A673 (cell line): ENCODE measurements at regions not wholly inside any gene's neighbourhood (a gene's known extent, or its start where the extent isn't known, plus 50 kb on each side); places are given as distances from the start of the nearest gene placed in this dataset.

ENCODE experiments used
- BruUV-seq: library from RNA; stranded (reverse); fragments of 400-500 nt; replicated peaks from 2 replicates; lab custom pipeline; 2021; lab: Mats Ljungman, UMichigan
- CTCF ChIA-PET: fragments of 300-600 bp; sonication (Branson Sonifier 250); formaldehyde crosslinking; loops from one replicate; lab custom pipeline; 2022; ENCODE audit warnings: antibody characterized with exemption; lab: Charles Lee
- POLR2A ChIA-PET: fragments of 300-600 bp; sonication (Branson Sonifier 250); formaldehyde crosslinking; loops from one replicate; lab custom pipeline; 2022; ENCODE audit warnings: antibody characterized with exemption; ENCODE audit not compliant: low non-redundant PET; lab: Charles Lee
- DNase-seq: peaks from one replicate; pipeline ENCODE4 v3.0.0-alpha.2; 2015; ENCODE audit warnings: low spot score
- H3K27ac ChIP-seq: fragments of 200-600 bp; sonication (generic); 2 replicates; pipeline ENCODE4 v1.5.1; 2016; ENCODE audit warnings: mixed run types, low read depth, mild to moderate bottlenecking, mixed read lengths, antibody characterized with exemption, low read length; ENCODE audit not compliant: poor library complexity, severe bottlenecking
- H3K27me3 ChIP-seq: fragments of 200-600 bp; sonication (generic); replicated peaks from 2 replicates; pipeline ENCODE4 v1.6.1; 2017; ENCODE audit warnings: mixed run types, low read depth, mild to moderate bottlenecking, mixed read lengths, antibody characterized with exemption, low read length; ENCODE audit not compliant: insufficient read depth, poor library complexity
- H3K36me3 ChIP-seq: fragments of 200-600 bp; sonication (generic); 2 replicates; pipeline ENCODE4 v1.6.1; 2016; ENCODE audit warnings: mixed run types, mild to moderate bottlenecking, mixed read lengths, antibody characterized with exemption, low read length; ENCODE audit not compliant: insufficient read depth, poor library complexity, severe bottlenecking
- H3K4me1 ChIP-seq: fragments of 200-600 bp; sonication (generic); 2 replicates; pipeline ENCODE4 v1.6.1; 2017; ENCODE audit warnings: mixed run types, mild to moderate bottlenecking, mixed read lengths, antibody characterized with exemption, low read length; ENCODE audit not compliant: insufficient read depth, poor library complexity, severe bottlenecking
- H3K4me3 ChIP-seq: fragments of 200-600 bp; sonication (generic); 2 replicates; pipeline ENCODE4 v1.5.1; 2016; ENCODE audit warnings: low read depth, mixed run types, mild to moderate bottlenecking, mixed read lengths, low read length; ENCODE audit not compliant: poor library complexity, severe bottlenecking
- H3K9me3 ChIP-seq: fragments of 200-600 bp; sonication (generic); 2 replicates; pipeline ENCODE4 v1.6.1; 2016; ENCODE audit warnings: mixed run types, low read depth, mild to moderate bottlenecking, mixed read lengths, antibody characterized with exemption, low read length; ENCODE audit not compliant: poor library complexity, severe bottlenecking
- EZH2 ChIP-seq: fragments of 200-600 bp; sonication (generic); IDR thresholded peaks from 2 replicates; pipeline ENCODE4 v1.6.1; 2017; ENCODE audit warnings: borderline replicate concordance, low read depth, mild to moderate bottlenecking, mixed read lengths, antibody characterized with exemption, low read length; ENCODE audit not compliant: poor library complexity, severe bottlenecking
- intact Hi-C: fragments of 100-400 bp; cut with micrococcal nuclease; formaldehyde crosslinking; loops from one replicate; pipeline ENCODE4 v1.10.0; 2022; ENCODE audit not compliant: unreplicated experiment
- TF ChIP-seq, protein P1 (sequence below): fragments of 300-800, 200-600 bp; sonication (generic); conservative IDR thresholded peaks from 2 replicates; pipeline ENCODE4 v1.5.1; 2017; ENCODE audit warnings: low read depth, mild to moderate bottlenecking, antibody characterized with exemption, low read length, moderate library complexity, mixed read lengths

DNA sequence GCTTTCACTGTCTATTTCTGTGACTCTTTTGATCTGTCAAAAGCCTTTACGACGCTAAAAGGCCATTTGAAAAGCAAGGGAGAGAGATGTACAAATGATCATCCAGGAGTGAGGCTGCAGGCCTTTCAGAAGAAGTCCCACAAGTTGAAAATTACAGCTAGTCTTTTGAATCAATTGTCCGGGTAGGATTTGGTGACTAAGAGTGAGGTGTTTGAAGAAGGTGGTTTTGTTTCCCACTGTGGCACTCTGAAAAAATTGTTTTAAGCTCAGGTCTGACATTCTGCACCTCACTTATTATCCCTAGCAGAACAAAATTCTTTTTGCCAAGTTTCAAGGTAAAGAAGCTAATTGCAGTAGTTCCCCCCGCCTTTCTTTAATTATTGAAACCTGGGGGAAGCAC, 50.8 kb upstream of the TMEM108 start:
- CTCF ChIA-PET: no interaction called here
- intact Hi-C loops: no loop called here
- no TSS peak for BruUV-seq
- Histone ChIP-seq H3K27ac (no peak overlapping the region), H3K27me3 (peaks cover 12% of the 10 kb centered on the region), H3K4me3 (no peak overlapping the region), H3K9me3 (no peaks in the 10 kb centered on the region), H3K4me1 (no peaks in the 10 kb centered on the region), H3K36me3 (no peaks in the 10 kb centered on the region)
- POLR2A ChIA-PET: no interaction called here
- DNase-seq: no peak
- TF ChIP-seq EZH2: no peak
- TF ChIP-seq, protein P1, sequence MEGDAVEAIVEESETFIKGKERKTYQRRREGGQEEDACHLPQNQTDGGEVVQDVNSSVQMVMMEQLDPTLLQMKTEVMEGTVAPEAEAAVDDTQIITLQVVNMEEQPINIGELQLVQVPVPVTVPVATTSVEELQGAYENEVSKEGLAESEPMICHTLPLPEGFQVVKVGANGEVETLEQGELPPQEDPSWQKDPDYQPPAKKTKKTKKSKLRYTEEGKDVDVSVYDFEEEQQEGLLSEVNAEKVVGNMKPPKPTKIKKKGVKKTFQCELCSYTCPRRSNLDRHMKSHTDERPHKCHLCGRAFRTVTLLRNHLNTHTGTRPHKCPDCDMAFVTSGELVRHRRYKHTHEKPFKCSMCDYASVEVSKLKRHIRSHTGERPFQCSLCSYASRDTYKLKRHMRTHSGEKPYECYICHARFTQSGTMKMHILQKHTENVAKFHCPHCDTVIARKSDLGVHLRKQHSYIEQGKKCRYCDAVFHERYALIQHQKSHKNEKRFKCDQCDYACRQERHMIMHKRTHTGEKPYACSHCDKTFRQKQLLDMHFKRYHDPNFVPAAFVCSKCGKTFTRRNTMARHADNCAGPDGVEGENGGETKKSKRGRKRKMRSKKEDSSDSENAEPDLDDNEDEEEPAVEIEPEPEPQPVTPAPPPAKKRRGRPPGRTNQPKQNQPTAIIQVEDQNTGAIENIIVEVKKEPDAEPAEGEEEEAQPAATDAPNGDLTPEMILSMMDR: no peak

GRCh38 chr3:132984181-132984580, 54.0 kb upstream of the TMEM108 start:
- Histone ChIP-seq H3K36me3 (no peaks in the 10 kb centered on the region), H3K4me1 (no peaks in the 10 kb centered on the region), H3K27ac (no peak overlapping the region), H3K9me3 (no peaks in the 10 kb centered on the region), H3K4me3 (no peak overlapping the region), H3K27me3 (peaks cover 16% of the 10 kb centered on the region)
- ChIA-PET CTCF (no interaction called here), POLR2A (no interaction called here)
- DNase-seq: no peak
- BruUV-seq: no TSS peak
- intact Hi-C loops: no loop called here
- TF ChIP-seq EZH2: no peak
- TF ChIP-seq, protein P1: no peak

DNA sequence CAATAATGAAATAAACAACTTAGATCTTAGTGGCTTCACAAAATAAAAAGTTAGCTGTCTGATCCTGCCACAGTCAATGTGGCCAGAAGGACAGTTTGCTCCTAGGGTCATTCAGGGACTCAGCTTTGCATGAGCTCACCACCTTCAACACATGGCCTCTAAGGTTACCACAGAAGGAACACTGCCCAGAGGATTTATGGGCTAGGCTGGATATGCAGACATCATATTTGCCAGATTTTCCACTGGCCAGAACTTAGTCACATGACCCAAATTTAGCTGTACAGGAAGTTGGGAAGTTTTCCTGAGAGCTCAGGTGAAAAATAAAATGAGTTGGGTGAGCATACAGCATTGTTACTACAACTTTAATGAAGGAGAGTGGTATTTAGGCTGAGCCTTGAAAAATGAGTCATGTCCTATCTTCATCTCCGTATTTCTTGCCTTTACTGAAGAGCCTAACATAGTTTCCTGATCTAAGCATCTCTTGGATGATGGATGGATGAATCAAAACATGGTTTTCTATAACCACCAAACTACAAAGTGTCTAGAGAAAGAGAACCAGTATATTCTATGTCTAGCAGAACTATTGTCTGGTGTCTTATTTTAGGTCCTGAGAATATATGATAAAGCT, 54.9 kb upstream of the TMEM108 start:
- Histone ChIP-seq H3K27ac (no peak overlapping the region), H3K9me3 (no peaks in the 10 kb centered on the region), H3K36me3 (no peaks in the 10 kb centered on the region), H3K27me3 (peaks cover 17% of the 10 kb centered on the region), H3K4me3 (no peak overlapping the region), H3K4me1 (no peaks in the 10 kb centered on the region)
- ChIA-PET CTCF (no interaction called here), POLR2A (no interaction called here)
- no peak for DNase-seq
- intact Hi-C loops: no loop called here
- no TSS peak for BruUV-seq
- TF ChIP-seq, protein P1: no peak
- TF ChIP-seq EZH2: no peak
